NB4 (cell line): ENCODE measurements at regions not wholly inside any gene's neighbourhood (a gene's known extent, or its start where the extent isn't known, plus 50 kb on each side); places are given as distances from the start of the nearest gene placed in this dataset.

Experiments used
- DNase-seq: peaks from one replicate; pipeline ENCODE4 v3.0.0; 2010; ENCODE audit warnings: low read depth
- H3K4me3 ChIP-seq: one replicate; pipeline ENCODE4 v1.5.1; 2011; ENCODE audit warnings: mild to moderate bottlenecking, low read depth, low read length, moderate library complexity
- CTCF ChIP-seq: IDR thresholded peaks from one replicate; pipeline ENCODE4 v1.5.1; 2012; ENCODE audit warnings: low read depth, low read length
- MAX ChIP-seq: IDR thresholded peaks from 2 replicates; pipeline ENCODE4 v1.6.1; 2011; ENCODE audit warnings: low read depth, low read length
- MYC ChIP-seq: IDR thresholded peaks from 2 replicates; pipeline ENCODE4 v1.6.1; 2011; ENCODE audit warnings: low read depth, low read length
- POLR2A ChIP-seq: IDR thresholded peaks from 2 replicates; pipeline ENCODE4 v1.6.1; 2011; ENCODE audit warnings: mild to moderate bottlenecking; ENCODE audit not compliant: insufficient read length; ENCODE audit errors: extremely low read depth

GRCh38 chr4:36011381-36011780 is 232.9 kb downstream of the ARAP2 start:
- DNase-seq, result no peak
- no peak overlapping the region for H3K4me3 ChIP-seq
- TF ChIP-seq MAX (no peak), CTCF (no peak), MYC (no peak), POLR2A (no peak)

GRCh38 chr4:36012503-36012902 is 231.8 kb downstream of the ARAP2 start:
- no peak for TF ChIP-seq MYC
- TF ChIP-seq CTCF, result no peak
- no peak for TF ChIP-seq MAX
- no peak for TF ChIP-seq POLR2A
- no peak for DNase-seq
- H3K4me3 ChIP-seq, result no peak overlapping the region

- no peak for TF ChIP-seq MAX
- no peak for TF ChIP-seq POLR2A
- no peak for TF ChIP-seq CTCF
- TF ChIP-seq MYC, result no peak
- DNase-seq, result no peak
- no peak overlapping the region for H3K4me3 ChIP-seq
Measured at GRCh38 chr4:36013206-36013605, 231.1 kb downstream of the ARAP2 start.
